GM12864 (cell line): ENCODE measurements at regions not wholly inside any gene's neighbourhood (a gene's known extent, or its start where the extent isn't known, plus 50 kb on each side); places are given as distances from the start of the nearest gene placed in this dataset.

Experiments
- DNase-seq: peaks from one replicate; pipeline ENCODE4 v3.0.0-alpha.2; 2011; ENCODE audit warnings: low read depth
- H3K4me3 ChIP-seq: 2 replicates; pipeline ENCODE4 v1.5.1; 2011; ENCODE audit warnings: mild to moderate bottlenecking, low read depth, low read length, control low read depth
- TF ChIP-seq, protein P1 (sequence below): IDR thresholded peaks from 2 replicates; pipeline ENCODE4 v1.5.1; 2011; ENCODE audit warnings: low read depth, mild to moderate bottlenecking, moderate library complexity, low read length, control low read depth, inconsistent platforms; ENCODE audit errors: missing control alignments

DNA sequence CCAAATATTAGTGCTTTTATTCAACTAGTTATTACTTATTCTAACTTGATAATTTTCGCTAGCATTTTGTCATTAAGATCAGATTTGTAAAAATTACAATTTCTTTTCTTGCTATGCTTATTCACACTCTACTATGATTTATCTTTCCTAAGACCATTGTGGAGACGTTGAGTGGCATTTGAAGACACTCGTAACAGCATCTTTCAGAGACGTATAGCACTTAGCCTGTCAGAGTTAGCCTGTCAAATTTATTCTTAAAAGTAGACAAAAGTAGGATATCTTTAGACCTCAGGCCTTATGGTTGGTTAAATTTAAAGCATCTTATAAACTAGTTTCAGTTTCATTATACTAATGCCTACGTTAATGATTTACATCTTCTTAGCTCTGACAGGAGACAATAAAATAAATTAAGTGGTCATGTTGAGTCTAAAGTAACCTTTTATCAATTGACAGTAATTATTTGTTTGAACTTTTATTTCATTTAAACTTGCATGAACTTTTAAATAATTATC, 1410.1 kb downstream of the MRPL39 start:
- TF ChIP-seq, protein P1, sequence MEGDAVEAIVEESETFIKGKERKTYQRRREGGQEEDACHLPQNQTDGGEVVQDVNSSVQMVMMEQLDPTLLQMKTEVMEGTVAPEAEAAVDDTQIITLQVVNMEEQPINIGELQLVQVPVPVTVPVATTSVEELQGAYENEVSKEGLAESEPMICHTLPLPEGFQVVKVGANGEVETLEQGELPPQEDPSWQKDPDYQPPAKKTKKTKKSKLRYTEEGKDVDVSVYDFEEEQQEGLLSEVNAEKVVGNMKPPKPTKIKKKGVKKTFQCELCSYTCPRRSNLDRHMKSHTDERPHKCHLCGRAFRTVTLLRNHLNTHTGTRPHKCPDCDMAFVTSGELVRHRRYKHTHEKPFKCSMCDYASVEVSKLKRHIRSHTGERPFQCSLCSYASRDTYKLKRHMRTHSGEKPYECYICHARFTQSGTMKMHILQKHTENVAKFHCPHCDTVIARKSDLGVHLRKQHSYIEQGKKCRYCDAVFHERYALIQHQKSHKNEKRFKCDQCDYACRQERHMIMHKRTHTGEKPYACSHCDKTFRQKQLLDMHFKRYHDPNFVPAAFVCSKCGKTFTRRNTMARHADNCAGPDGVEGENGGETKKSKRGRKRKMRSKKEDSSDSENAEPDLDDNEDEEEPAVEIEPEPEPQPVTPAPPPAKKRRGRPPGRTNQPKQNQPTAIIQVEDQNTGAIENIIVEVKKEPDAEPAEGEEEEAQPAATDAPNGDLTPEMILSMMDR: no peak
- DNase-seq: no peak
- no peak overlapping the region for H3K4me3 ChIP-seq

DNA sequence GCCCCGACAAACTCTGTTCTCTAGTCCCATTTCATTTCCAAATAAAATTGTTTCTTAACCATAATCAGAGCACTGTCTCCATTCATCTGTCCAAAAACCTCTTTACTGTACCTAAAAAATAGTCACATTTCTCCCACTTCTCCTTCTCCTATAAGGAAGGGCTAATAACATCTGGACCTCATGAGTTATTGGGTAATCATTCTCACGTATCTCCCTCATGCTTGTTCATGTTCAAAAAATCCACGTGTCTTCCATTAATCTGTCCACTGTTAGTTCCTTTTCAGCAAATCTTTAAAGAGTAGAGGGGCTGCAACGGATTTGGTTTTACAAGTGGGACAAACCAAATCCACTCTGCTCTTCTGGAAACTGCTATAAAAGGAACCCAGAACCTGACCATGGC, 1418.8 kb downstream of the MRPL39 start:
- TF ChIP-seq, protein P1: no peak
- DNase-seq: no peak
- no peak overlapping the region for H3K4me3 ChIP-seq

DNA sequence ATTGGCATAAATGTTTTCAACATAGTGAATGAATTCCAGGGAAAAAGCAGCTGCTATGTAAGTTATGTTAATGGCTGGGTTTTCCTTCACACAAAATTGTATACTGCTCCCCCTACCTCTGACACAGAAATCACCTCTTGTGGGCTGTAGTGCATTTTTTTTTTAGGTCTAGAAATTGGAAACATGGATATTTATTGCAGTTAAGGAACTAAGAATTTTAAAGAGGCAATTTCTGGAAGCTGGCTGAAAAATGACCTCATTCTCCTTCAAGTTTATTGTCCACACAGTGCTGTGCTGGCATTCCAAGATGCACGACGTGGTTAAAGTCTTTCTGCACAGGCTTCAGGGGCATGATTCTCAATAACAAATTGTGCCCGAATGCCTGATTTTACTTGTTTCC, 1424.2 kb downstream of the MRPL39 start:
- TF ChIP-seq, protein P1: no peak
- no peak for DNase-seq
- H3K4me3 ChIP-seq: no peak overlapping the region

- no peak overlapping the region for H3K4me3 ChIP-seq
- no peak for DNase-seq
- TF ChIP-seq, protein P1: no peak
Observed at GRCh38 chr21:24179110-24179509, 1428.2 kb downstream of the MRPL39 start.

DNA sequence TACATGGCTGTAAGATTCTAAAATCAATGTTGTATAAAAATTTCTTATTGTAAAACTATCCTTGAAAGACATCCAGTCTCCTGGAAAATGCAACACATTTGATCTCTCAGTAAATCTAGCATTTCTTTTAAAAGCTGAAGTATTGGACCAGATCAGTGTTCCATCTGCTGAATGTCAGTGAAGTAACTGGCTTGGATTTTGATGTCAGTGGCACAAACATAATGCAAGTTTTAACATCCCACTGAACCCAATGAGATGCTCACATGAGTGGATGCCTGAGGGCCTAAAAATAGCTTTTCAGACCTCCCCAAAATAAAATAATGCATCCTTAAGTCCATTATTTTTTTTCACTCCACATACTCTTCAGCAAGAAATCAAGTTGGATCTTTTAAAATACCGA, 1432.2 kb downstream of the MRPL39 start:
- H3K4me3 ChIP-seq: no peak overlapping the region
- TF ChIP-seq, protein P1: no peak
- DNase-seq: no peak

GRCh38 chr21:24171736-24172135, 1435.5 kb downstream of the MRPL39 start:
- H3K4me3 ChIP-seq: no peak overlapping the region
- TF ChIP-seq, protein P1: no peak
- no peak for DNase-seq

- H3K4me3 ChIP-seq: no peak overlapping the region
- TF ChIP-seq, protein P1: no peak
- no peak for DNase-seq
Observed at GRCh38 chr21:24163539-24163938, 1443.7 kb downstream of the MRPL39 start.
